ENCODE measurements at regions not wholly inside any gene's neighbourhood (a gene's known extent, or its start where the extent isn't known, plus 50 kb on each side); places are given as distances from the start of the nearest gene placed in this dataset.

- H3K9ac ChIP-seq (ENCODE audit: low read length): no peak overlapping the region
- no peaks in the 10 kb centered on the region for H3K27me3 ChIP-seq (ENCODE audit: insufficient read depth, low read length)
- H3K4me3 ChIP-seq (replicated peaks in 1 of 2; ENCODE audit: low read depth in 1 of 2, low read length in 2 of 2): no peak overlapping the region
- H3K27ac ChIP-seq (ENCODE audit: low read depth, low read length): no peak overlapping the region
- BruUV-seq (replicated peaks): no TSS peak
- no peaks in the 10 kb centered on the region for H3K9me3 ChIP-seq (ENCODE audit: control insufficient read depth in 1 of 2, insufficient read depth in 1 of 2, low read depth in 1 of 2, low read length in 2 of 2)
- ChIA-PET CTCF (no interaction called here), POLR2A (no interaction called here), RAD21 (ENCODE audit: low non-redundant PET in 1 of 2, low total read pairs in 2 of 2, uncharacterized antibody in 2 of 2, unreplicated experiment in 2 of 2) (no interaction called here)
- no peaks in the 10 kb centered on the region for H3K36me3 ChIP-seq (ENCODE audit: control insufficient read depth in 1 of 2, insufficient read depth in 2 of 2, low read length in 2 of 2)
- H3K79me2 ChIP-seq (ENCODE audit: insufficient read depth, low read length): no peaks in the 10 kb centered on the region
- H3K9me2 ChIP-seq (ENCODE audit: insufficient read depth): no peaks in the 10 kb centered on the region
- no peak for TF ChIP-seq EZH2 (IDR thresholded peaks at IDR 0.05)
- no peak for TF ChIP-seq YY1 (IDR thresholded peaks at IDR 0.05; ENCODE audit: extremely low read depth, insufficient replicate concordance, low read depth, low read length)
- TF ChIP-seq TCF7L2 (IDR thresholded peaks at IDR 0.05; ENCODE audit: borderline replicate concordance, extremely low read depth, insufficient read depth, insufficient read length): no peak
- no peak overlapping the region for H2AFZ ChIP-seq (ENCODE audit: low read depth, low read length, poor library complexity, severe bottlenecking)
- H4K20me1 ChIP-seq (ENCODE audit: insufficient read depth): no peaks in the 10 kb centered on the region
- intact Hi-C loops (cut with micrococcal nuclease): no loop called here
- no peak for ATAC-seq
- H3K4me1 ChIP-seq (ENCODE audit: control insufficient read depth in 1 of 2, insufficient read depth in 2 of 2, low read length in 2 of 2): no peaks in the 10 kb centered on the region
- no peak for DNase-seq (ENCODE audit: low read depth, low spot score)
- no peak overlapping the region for H3K4me2 ChIP-seq (ENCODE audit: low read length)
Observed at GRCh38 chr4:137448402-137448801, 83.9 kb downstream of the PCDH18 start.

DNA sequence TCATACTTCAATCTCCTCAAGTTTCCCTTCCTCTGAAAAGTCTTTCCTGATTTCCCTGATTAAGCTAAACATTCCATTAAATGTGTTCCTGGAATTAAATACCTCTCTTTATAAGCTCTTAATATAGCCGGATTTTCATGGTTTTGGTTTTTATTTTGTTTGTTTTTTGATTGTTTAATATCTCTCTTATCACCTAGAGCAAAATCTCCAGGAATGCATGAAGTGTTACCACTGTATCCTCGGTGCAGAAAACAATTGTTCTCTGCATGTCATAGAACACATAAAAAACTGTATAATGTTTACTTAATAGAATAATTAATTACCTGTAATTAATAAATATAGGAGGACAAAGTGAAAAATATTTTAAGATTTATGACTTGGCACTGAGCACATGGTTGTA lies 86.2 kb downstream of the PCDH18 start:
- Histone ChIP-seq H3K4me1 (ENCODE audit: control insufficient read depth in 1 of 2, insufficient read depth in 2 of 2, low read length in 2 of 2) (no peaks in the 10 kb centered on the region), H3K36me3 (ENCODE audit: control insufficient read depth in 1 of 2, insufficient read depth in 2 of 2, low read length in 2 of 2) (no peaks in the 10 kb centered on the region), H2AFZ (ENCODE audit: low read depth, low read length, poor library complexity, severe bottlenecking) (no peak overlapping the region), H3K27me3 (ENCODE audit: insufficient read depth, low read length) (no peaks in the 10 kb centered on the region), H3K9me2 (ENCODE audit: insufficient read depth) (no peaks in the 10 kb centered on the region), H3K4me2 (ENCODE audit: low read length) (no peak overlapping the region), H3K79me2 (ENCODE audit: insufficient read depth, low read length) (no peaks in the 10 kb centered on the region), H3K9me3 (ENCODE audit: control insufficient read depth in 1 of 2, insufficient read depth in 1 of 2, low read depth in 1 of 2, low read length in 2 of 2) (no peaks in the 10 kb centered on the region), H3K27ac (ENCODE audit: low read depth, low read length) (no peak overlapping the region), H4K20me1 (ENCODE audit: insufficient read depth) (no peaks in the 10 kb centered on the region), H3K4me3 (replicated peaks in 1 of 2; ENCODE audit: low read depth in 1 of 2, low read length in 2 of 2) (no peak overlapping the region), H3K9ac (ENCODE audit: low read length) (no peak overlapping the region)
- ChIA-PET POLR2A (no interaction called here), CTCF (no interaction called here), RAD21 (ENCODE audit: low non-redundant PET in 1 of 2, low total read pairs in 2 of 2, uncharacterized antibody in 2 of 2, unreplicated experiment in 2 of 2) (no interaction called here)
- no peak for DNase-seq (ENCODE audit: low read depth, low spot score)
- intact Hi-C loops (cut with micrococcal nuclease): no loop called here
- BruUV-seq (replicated peaks): no TSS peak
- no peak for ATAC-seq
- no peak for TF ChIP-seq CEBPB (IDR thresholded peaks at IDR 0.05; ENCODE audit: low read depth)
- no peak for TF ChIP-seq ELF1 (IDR thresholded peaks at IDR 0.05; ENCODE audit: borderline replicate concordance, low read depth)
- TF ChIP-seq EZH2phosphoT487 (IDR thresholded peaks at IDR 0.05; ENCODE audit: borderline replicate concordance): no peak
- TF ChIP-seq CBX3 (IDR thresholded peaks at IDR 0.05; ENCODE audit: low read depth): no peak
- no peak for TF ChIP-seq JUND (IDR thresholded peaks at IDR 0.05)
- TF ChIP-seq POLR2A (IDR thresholded peaks at IDR 0.05; ENCODE audit: borderline replicate concordance, extremely low read depth, insufficient read depth, insufficient read length): no peak
- TF ChIP-seq ZNF274 (IDR thresholded peaks at IDR 0.05; ENCODE audit: low read depth, low read length): no peak
- TF ChIP-seq CTCF (IDR thresholded peaks at IDR 0.05 in 2 of 3, conservative IDR thresholded peaks at IDR 0.05 in 1 of 3; ENCODE audit: borderline replicate concordance in 1 of 3, insufficient read depth in 1 of 3, low read depth in 2 of 3, low read length in 2 of 3): no peak
- no peak for TF ChIP-seq RAD21 (IDR thresholded peaks at IDR 0.05; ENCODE audit: low read depth)
- no peak for TF ChIP-seq POLR2AphosphoS5 (IDR thresholded peaks at IDR 0.05; ENCODE audit: low read depth, low read length)
- TF ChIP-seq, protein P1, sequence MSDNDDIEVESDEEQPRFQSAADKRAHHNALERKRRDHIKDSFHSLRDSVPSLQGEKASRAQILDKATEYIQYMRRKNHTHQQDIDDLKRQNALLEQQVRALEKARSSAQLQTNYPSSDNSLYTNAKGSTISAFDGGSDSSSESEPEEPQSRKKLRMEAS (IDR thresholded peaks at IDR 0.05): no peak
- TF ChIP-seq ZBTB33 (IDR thresholded peaks at IDR 0.05; ENCODE audit: extremely low read depth, insufficient replicate concordance, low read length): no peak
- no peak for TF ChIP-seq YY1 (IDR thresholded peaks at IDR 0.05; ENCODE audit: extremely low read depth, insufficient replicate concordance, low read depth, low read length)

All from HCT116 (cell line).